Right forelimb (tissue), 1 donor: ENCODE measurements at regions not wholly inside any gene's neighbourhood (a gene's known extent, or its start where the extent isn't known, plus 50 kb on each side); places are given as distances from the start of the nearest gene placed in this dataset.

Experiments used
- DNase-seq: peaks from one replicate; pipeline ENCODE4 v3.0.0-alpha.2; 2018

GRCh38 chr15:36370051-36370730 lies 209.2 kb upstream of the CDIN1 start:
- DNase-seq = no peak

DNA sequence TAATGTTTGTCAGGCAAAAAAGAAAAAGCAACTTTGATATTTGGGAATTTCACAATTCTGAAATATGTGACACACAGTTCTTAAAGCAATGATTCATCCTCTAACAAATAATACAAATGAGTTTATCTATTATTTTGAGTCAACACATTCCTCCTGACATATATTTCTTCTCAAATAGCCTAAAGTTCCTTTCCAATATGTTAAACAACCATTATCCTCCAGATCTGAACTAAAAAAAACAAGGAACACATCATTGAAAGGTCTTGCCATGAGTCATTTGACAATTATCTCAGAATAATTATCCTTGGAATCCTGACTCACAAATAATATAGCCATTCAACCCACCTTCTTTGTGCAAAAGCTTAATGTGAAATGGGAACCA lies 208.7 kb upstream of the CDIN1 start:
- no peak for DNase-seq

GRCh38 chr15:36371509-36371908 lies 207.9 kb upstream of the CDIN1 start:
- no peak for DNase-seq

DNA sequence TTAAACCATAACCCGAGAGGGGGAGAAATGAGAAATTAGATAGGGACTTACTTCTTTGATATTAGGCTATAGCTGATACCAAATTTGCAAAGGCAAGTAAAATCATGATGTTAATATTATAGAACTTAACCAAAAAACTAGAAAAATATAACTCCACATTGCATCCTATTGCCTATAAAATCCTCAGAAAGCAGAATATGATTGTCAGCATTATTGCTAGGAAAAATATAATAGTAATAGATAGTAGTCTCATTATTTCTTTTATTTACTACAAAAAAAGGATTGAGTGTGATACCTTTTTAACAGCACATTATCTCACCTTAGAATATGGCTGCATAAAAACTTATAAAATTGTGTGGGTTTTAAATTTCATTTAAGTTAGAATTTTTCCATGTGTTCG lies 206.5 kb upstream of the CDIN1 start:
- no peak for DNase-seq

- DNase-seq = no peak
Measured at GRCh38 chr15:36373550-36373949, 205.9 kb upstream of the CDIN1 start.

DNA sequence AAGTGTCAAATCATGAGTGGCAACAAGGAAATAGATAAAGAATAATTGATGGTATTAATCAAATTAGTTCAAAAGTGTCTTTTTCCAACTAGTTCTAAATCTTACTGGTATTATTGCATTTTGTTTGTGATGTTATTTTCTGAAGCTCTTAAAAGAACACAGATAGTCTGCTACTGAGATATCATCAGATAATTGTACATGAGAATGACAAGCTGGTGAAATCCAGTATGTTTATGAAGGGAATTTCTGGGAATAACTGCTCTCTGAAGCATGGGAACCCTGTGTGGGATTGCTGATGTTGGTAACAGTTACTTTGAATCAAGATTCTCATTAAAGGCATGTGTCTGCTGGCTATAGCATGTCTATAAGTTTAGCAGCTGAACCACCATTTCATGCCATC lies 190.3 kb upstream of the CDIN1 start:
- no peak for DNase-seq

DNA sequence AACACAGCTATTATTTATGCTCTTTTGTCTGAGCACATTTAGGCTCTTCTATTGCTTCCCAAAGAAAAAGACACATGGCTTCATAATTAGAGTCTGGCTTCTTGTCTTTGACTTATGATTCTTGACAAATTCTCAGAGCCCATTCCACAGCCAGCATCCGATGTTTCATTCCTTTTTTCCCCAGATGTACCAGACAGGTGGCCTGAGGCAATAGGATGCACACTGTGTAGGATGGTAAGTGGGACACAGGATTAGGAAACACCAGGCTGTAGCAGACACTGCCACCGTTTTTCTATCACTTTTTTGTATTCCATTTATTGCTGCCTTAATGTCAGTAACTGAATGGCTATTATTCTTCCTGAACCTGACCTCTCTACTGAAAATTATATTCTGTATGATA lies 188.9 kb upstream of the CDIN1 start:
- DNase-seq = no peak

DNA sequence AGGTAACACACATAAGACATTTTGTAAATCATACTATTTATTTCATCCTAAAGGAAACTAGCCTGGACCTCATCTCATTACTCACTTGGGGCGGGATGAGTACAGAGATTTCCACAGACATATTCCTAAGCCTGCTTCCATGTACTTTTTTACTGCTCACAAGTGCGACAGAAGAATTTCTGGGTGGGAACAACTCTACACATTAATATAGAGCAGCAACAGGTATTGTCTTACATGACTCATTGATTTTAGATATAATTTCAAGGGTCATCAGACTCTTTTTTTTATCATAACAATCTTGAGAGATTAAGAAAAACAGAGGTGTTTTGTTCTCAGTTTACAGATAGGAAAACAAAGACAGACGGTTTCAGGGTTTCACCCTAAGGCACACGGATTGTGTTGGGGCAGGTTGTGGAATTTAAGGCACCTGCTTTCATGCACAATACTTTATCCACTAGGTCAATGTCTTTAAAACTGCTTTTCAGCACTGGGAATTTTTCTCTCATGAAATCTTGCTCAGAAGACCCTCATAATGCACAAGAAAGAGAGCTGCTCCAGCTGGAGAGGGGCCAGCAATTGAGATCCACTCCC lies 186.7 kb upstream of the CDIN1 start:
- DNase-seq = no peak

DNA sequence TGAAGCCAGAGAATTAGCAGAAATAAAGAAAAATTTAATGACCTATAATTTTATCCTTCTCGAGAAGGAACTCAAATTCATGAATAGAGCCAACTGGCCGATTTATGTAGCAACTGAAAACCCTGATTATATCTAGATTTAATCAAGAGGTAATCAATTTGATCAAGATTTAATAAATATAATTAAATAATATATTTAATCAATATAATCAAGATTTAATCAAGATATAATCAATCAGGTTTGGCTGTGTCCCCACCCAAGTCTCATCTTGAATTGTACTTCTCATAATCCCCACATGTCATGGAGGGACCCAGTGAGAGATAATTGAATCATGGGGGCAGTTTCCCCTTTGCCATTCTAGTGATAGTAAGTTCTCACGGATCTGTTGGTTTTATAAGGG lies 181.2 kb upstream of the CDIN1 start:
- no peak for DNase-seq

- DNase-seq = no peak
Measured at GRCh38 chr15:36399276-36399675, 180.2 kb upstream of the CDIN1 start.

GRCh38 chr15:36400936-36401585 lies 178.4 kb upstream of the CDIN1 start:
- DNase-seq = no peak

- DNase-seq = no peak
Measured at GRCh38 chr15:36401586-36401966, 177.8 kb upstream of the CDIN1 start.

DNA sequence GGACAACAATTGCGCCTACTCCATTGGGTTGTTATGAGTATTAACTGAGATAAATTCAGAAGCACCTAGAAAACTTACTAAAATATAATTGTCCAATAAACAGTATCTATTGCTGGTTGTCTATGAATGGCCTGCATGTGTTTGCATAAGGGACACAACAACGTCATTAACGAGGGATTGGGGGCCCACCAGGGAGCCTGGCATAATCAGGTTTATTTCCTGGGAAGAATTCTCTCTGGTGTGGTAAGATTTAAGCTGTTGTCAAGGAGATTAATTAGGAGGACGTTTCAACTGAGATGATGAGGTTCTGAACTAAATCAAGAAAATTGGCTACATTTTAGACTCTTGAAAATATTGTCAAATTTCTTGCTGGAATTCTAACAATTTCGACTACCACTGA lies 176.1 kb upstream of the CDIN1 start:
- DNase-seq = no peak

GRCh38 chr15:36406366-36406765 lies 173.1 kb upstream of the CDIN1 start:
- no peak for DNase-seq

- DNase-seq = no peak
Measured at GRCh38 chr15:36406911-36407310, 172.5 kb upstream of the CDIN1 start.

- no peak for DNase-seq
Measured at GRCh38 chr15:36407647-36408046, 171.8 kb upstream of the CDIN1 start.

DNA sequence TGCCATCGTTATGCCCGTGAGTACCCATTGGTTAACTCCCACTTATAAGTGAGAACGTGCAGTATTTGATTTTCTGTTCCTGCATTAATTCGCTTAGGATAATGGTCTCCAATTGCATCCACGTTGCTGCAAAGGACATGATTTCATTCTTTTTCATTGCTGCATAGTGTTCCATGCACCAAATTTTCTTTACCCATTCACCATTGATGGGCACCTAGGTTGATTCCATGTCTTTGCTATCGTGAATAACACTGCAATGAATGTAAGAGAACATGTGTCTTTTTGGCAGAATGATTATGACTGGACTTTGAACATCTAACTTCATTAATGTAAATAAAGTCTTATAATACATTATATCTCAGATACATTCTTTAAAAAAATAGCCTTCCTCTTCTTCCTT lies 169.6 kb upstream of the CDIN1 start:
- no peak for DNase-seq

DNA sequence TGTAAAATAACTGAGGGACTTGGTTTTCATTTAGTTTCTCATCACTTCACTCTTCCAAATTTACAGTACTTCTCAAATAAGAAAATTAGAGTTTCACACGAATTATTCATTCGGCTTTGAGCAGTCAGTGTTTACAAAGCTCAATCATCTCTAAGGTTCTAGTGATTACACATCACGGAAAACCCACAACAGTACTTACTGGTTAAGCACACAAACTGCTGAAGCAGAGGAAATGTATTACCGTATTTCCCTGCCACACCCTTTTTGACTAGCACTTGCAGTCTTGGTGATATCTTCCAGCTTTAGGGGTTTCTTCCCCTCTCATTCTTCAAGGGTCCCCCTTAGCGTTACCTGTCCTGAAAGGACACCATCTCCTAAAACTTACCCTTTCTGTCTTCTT lies 164.8 kb upstream of the CDIN1 start:
- no peak for DNase-seq

GRCh38 chr15:36415643-36416042 lies 163.8 kb upstream of the CDIN1 start:
- DNase-seq = no peak

DNA sequence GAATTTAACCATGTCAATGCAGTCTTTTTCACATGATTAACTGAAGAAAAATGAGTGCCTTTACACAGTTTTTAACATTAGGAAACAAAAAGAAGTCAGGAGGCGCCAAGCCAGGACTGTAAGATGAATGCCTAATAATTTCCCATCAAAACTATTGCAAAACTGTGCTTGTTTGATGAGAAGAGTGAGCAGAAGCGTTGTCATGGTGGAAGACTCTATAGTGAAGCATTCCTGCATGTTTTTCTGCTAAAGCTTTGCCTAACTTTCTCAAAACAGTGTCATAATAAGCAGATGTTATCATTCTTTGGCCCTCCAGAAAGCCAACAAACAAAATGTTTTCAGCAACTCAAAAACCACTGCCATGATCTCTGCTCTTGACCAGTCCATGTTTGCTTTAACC lies 156.8 kb upstream of the CDIN1 start:
- DNase-seq = no peak

DNA sequence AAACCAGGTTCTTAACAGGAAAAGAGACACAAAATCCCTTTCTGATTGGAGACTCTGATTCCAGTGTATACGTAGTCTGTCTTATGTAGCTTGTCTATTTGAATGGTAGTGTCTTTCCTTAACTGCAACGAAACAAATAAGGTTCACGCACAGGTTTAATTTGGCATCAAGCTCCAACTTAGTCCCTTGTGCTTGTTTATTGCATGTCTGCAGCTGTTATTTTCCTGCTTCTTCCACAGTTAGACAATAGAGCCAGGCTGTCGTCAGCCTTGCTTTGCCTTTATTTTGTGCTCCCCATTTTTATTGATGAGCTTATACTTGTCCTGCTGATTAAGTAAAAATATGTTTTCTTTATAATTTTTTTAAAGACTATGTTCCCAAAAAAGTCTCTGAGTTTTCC lies 152.7 kb upstream of the CDIN1 start:
- DNase-seq = no peak

DNA sequence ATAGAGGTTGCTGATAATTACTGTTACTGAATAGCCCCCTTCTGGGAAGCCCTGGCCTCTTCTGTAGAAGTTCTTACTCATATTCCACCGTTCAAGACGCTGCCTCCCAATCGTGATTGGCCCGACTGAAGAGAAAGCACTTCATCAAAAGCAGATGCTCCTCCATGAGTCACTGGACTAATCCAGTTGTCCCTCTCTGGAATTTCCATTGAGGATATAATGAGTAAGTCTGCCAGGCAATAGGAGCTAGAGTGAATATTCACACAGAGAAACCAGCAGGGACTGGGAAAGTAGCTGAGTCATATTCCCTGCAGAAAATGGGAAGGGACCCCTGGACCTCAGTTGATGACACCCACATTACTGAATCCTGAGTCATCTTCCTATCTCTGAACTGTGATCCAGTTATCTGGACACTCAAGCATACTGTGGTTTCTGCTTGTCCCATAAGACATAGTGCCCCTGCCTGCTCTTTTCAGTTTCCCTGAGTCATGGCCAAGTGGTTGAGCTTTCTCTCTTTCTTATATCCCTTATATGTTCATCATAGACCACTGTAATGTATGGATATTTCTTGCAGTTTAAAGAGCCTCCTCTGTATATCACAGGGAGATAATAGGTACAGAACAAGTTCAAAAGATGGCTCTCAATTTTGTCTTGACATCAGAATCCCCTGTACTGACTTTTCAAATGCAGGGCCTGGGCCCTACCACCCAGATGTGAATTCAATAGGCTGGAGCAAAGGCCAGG lies 151.2 kb upstream of the CDIN1 start:
- DNase-seq = no peak

- DNase-seq = no peak
Measured at GRCh38 chr15:36429707-36430106, 149.7 kb upstream of the CDIN1 start.

DNA sequence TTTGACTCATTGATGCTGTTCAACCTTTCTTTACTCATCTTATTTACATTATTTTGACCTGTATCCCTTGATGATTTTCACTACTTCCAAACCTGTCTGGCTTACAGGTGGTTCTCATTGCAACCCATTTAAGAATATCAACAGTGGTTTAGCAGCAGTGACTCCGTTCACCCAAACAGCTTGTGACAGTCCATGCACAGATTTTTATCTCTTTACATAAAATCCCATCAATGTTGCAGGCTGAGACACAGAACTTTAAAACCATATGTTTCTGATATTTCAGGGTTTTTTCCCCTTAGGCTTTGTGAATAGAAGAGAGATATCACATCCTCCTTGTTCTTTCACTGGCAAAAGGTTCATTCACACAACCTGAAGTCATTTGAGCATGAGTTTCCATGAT lies 149.1 kb upstream of the CDIN1 start:
- no peak for DNase-seq
